PC-9 (cell line): ENCODE measurements at regions not wholly inside any gene's neighbourhood (a gene's known extent, or its start where the extent isn't known, plus 50 kb on each side); places are given as distances from the start of the nearest gene placed in this dataset.

Source experiments
- BruUV-seq: library from RNA; stranded (reverse); fragments of 400-500 nt; replicated peaks from 2 replicates; lab custom pipeline; 2021; lab: Mats Ljungman, UMichigan
- CTCF ChIA-PET: fragments of 300-600 bp; sonication (Branson Sonifier 250); formaldehyde crosslinking; loops from one replicate; lab custom pipeline; 2022; ENCODE audit warnings: antibody characterized with exemption; lab: Charles Lee
- POLR2A ChIA-PET: fragments of 300-600 bp; sonication (Branson Sonifier 250); formaldehyde crosslinking; loops from one replicate; lab custom pipeline; 2022; ENCODE audit warnings: antibody characterized with exemption; ENCODE audit not compliant: unreplicated experiment; lab: Charles Lee
- DNase-seq, 2 experiments: peaks; one replicate each; pipeline versions ENCODE4 v3.0.0 to v3.0.0-alpha.2; 2015 to 2022; ENCODE audit warnings: mixed read lengths in 1 of 2
- H2AFZ ChIP-seq: fragments of 200-600 bp; sonication (generic); 2 replicates; pipeline ENCODE4 v1.8.1; 2017; ENCODE audit warnings: antibody characterized with exemption
- H3F3A ChIP-seq: fragments of 200-600 bp; sonication (generic); 2 replicates; pipeline ENCODE4 v1.8.1; 2017; ENCODE audit warnings: antibody characterized with exemption, mild to moderate bottlenecking, low read depth; ENCODE audit not compliant: insufficient read depth
- H3K27ac ChIP-seq: fragments of 200-600 bp; sonication (generic); 2 replicates; pipeline ENCODE4 v1.6.1; 2016; ENCODE audit warnings: mixed run types
- H3K27me3 ChIP-seq: fragments of 200-600 bp; sonication (generic); 2 replicates; pipeline ENCODE4 v1.6.1; 2016; ENCODE audit warnings: low read depth, mixed run types; ENCODE audit not compliant: insufficient read depth
- H3K36me3 ChIP-seq: fragments of 200-600 bp; sonication (generic); 2 replicates; pipeline ENCODE4 v1.6.1; 2016; ENCODE audit warnings: low read depth, mixed run types
- H3K4me1 ChIP-seq: fragments of 200-600 bp; sonication (generic); replicated peaks from 2 replicates; pipeline ENCODE4 v1.6.1; 2016; ENCODE audit warnings: mixed run types; ENCODE audit not compliant: insufficient read depth
- H3K4me2 ChIP-seq: fragments of 200-600 bp; sonication (generic); 2 replicates; pipeline ENCODE4 v1.6.1; 2017; ENCODE audit warnings: mixed run types
- H3K4me3 ChIP-seq: fragments of 200-600 bp; sonication (generic); 2 replicates; pipeline ENCODE4 v1.6.1; 2016; ENCODE audit warnings: mixed run types
- H3K79me2 ChIP-seq: fragments of 200-600 bp; sonication (generic); 2 replicates; pipeline ENCODE4 v1.6.1; 2017; ENCODE audit warnings: low read depth, mixed run types
- H3K9me2 ChIP-seq: fragments of 200-600 bp; sonication (generic); 2 replicates; pipeline ENCODE4 v1.8.1; 2017; ENCODE audit warnings: mild to moderate bottlenecking; ENCODE audit not compliant: insufficient read depth
- H3K9me3 ChIP-seq: fragments of 200-600 bp; sonication (generic); 2 replicates; pipeline ENCODE4 v1.8.1; 2016; ENCODE audit warnings: low read depth; ENCODE audit not compliant: insufficient read depth
- H4K20me1 ChIP-seq: fragments of 200-600 bp; sonication (generic); 2 replicates; pipeline ENCODE4 v1.8.1; 2017; ENCODE audit not compliant: insufficient read depth
- EZH2 ChIP-seq: fragments of 200-600 bp; sonication (generic); IDR thresholded peaks from 2 replicates; pipeline ENCODE4 v1.8.0; 2017; ENCODE audit warnings: antibody characterized with exemption, low read depth
- intact Hi-C: fragments of 100-400 bp; cut with micrococcal nuclease; formaldehyde crosslinking; loops from one replicate; pipeline ENCODE4 v1.10.0; 2022; ENCODE audit not compliant: unreplicated experiment
- TF ChIP-seq, protein P1 (sequence below): fragments of 200-600 bp; sonication (generic); conservative IDR thresholded peaks from 2 replicates; pipeline ENCODE4 v1.6.1; 2017; ENCODE audit warnings: mixed run types, antibody characterized with exemption, mild to moderate bottlenecking, moderate library complexity

DNA sequence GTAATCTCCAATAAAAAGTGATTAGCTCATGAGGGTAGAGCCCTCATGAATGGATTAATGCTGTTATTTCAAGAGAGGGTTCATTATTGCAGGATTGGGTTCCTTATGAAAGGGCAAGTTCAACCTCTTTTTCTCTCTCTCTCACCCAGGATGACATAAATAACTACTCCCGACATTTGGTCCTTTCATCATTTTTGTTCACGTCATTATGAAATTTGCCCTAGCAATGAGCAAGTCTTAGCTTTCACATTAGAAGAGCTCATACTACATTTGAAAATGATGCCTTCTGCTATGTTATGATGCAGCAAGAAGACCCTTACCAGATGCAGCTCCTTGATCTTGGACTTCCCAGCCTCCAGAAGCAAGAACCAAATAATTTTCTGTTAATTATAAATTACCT is 152.5 kb downstream of the ICOS start:
- no TSS peak for BruUV-seq
- Histone ChIP-seq H3K4me2 (no peak overlapping the region), H3K36me3 (no peaks in the 10 kb centered on the region), H3K4me3 (no peak overlapping the region), H4K20me1 (no peaks in the 10 kb centered on the region), H3K9me3 (no peaks in the 10 kb centered on the region), H3K27me3 (0 out of 2 replicates have a peak, but pooled peaks cover 7% of the 10 kb centered on the region), H2AFZ (no peak overlapping the region), H3K27ac (no peak overlapping the region), H3K79me2 (no peaks in the 10 kb centered on the region), H3K4me1 (no peaks in the 10 kb centered on the region), H3F3A (no peaks in the 10 kb centered on the region), H3K9me2 (no peaks in the 10 kb centered on the region)
- CTCF ChIA-PET: no interaction called here
- POLR2A ChIA-PET: no interaction called here
- TF ChIP-seq EZH2: no peak
- TF ChIP-seq, protein P1, sequence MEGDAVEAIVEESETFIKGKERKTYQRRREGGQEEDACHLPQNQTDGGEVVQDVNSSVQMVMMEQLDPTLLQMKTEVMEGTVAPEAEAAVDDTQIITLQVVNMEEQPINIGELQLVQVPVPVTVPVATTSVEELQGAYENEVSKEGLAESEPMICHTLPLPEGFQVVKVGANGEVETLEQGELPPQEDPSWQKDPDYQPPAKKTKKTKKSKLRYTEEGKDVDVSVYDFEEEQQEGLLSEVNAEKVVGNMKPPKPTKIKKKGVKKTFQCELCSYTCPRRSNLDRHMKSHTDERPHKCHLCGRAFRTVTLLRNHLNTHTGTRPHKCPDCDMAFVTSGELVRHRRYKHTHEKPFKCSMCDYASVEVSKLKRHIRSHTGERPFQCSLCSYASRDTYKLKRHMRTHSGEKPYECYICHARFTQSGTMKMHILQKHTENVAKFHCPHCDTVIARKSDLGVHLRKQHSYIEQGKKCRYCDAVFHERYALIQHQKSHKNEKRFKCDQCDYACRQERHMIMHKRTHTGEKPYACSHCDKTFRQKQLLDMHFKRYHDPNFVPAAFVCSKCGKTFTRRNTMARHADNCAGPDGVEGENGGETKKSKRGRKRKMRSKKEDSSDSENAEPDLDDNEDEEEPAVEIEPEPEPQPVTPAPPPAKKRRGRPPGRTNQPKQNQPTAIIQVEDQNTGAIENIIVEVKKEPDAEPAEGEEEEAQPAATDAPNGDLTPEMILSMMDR: no peak
- DNase-seq: no peak
- intact Hi-C loops: no loop called here

- H3K4me3 ChIP-seq: no peak overlapping the region
- 0 out of 2 replicates have a peak, but pooled peaks cover 7% of the 10 kb centered on the region for H3K27me3 ChIP-seq
- no TSS peak for BruUV-seq
- ChIA-PET CTCF (no interaction called here), POLR2A (no interaction called here)
- H4K20me1 ChIP-seq: no peaks in the 10 kb centered on the region
- H3K4me1 ChIP-seq: no peaks in the 10 kb centered on the region
- H3K79me2 ChIP-seq: no peaks in the 10 kb centered on the region
- H3K36me3 ChIP-seq: no peaks in the 10 kb centered on the region
- intact Hi-C loops: no loop called here
- TF ChIP-seq, protein P1: no peak
- TF ChIP-seq EZH2: no peak
- no peak for DNase-seq
- no peak overlapping the region for H2AFZ ChIP-seq
- no peaks in the 10 kb centered on the region for H3K9me2 ChIP-seq
- no peaks in the 10 kb centered on the region for H3K9me3 ChIP-seq
- no peaks in the 10 kb centered on the region for H3F3A ChIP-seq
- H3K27ac ChIP-seq: no peak overlapping the region
- H3K4me2 ChIP-seq: no peak overlapping the region
Observed at GRCh38 chr2:204089574-204089973, 153.0 kb downstream of the ICOS start.

DNA sequence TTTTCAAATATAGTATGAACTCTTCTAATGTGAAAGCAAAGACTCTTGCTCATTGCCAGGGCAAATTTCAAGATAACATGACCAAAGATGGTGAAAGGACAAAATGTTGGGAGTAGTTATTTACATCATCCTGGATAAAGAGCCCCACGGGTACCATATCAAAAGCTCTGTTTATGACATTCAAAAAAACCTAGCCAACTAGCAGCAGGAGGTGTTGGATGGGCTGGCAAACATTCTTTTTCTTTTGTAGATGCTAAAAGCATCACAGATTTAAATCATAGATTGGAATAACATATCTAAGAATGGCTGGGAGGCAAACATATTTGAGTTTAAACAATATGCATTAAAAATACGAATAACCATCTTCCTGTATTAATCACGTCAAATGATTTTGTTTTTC is 153.5 kb downstream of the ICOS start:
- ChIA-PET CTCF (no interaction called here), POLR2A (no interaction called here)
- DNase-seq: no peak
- Histone ChIP-seq H3F3A (no peaks in the 10 kb centered on the region), H3K9me3 (no peaks in the 10 kb centered on the region), H3K4me2 (no peak overlapping the region), H3K4me3 (no peak overlapping the region), H3K9me2 (no peaks in the 10 kb centered on the region), H3K27ac (no peak overlapping the region), H3K27me3 (0 out of 2 replicates have a peak, but pooled peaks cover 7% of the 10 kb centered on the region), H4K20me1 (no peaks in the 10 kb centered on the region), H3K36me3 (no peaks in the 10 kb centered on the region), H2AFZ (no peak overlapping the region), H3K4me1 (no peaks in the 10 kb centered on the region), H3K79me2 (no peaks in the 10 kb centered on the region)
- TF ChIP-seq EZH2: no peak
- TF ChIP-seq, protein P1: no peak
- intact Hi-C loops: no loop called here
- no TSS peak for BruUV-seq
